ENCODE measurements at regions not wholly inside any gene's neighbourhood (a gene's known extent, or its start where the extent isn't known, plus 50 kb on each side); places are given as distances from the start of the nearest gene placed in this dataset.

- TF ChIP-seq, protein P1, sequence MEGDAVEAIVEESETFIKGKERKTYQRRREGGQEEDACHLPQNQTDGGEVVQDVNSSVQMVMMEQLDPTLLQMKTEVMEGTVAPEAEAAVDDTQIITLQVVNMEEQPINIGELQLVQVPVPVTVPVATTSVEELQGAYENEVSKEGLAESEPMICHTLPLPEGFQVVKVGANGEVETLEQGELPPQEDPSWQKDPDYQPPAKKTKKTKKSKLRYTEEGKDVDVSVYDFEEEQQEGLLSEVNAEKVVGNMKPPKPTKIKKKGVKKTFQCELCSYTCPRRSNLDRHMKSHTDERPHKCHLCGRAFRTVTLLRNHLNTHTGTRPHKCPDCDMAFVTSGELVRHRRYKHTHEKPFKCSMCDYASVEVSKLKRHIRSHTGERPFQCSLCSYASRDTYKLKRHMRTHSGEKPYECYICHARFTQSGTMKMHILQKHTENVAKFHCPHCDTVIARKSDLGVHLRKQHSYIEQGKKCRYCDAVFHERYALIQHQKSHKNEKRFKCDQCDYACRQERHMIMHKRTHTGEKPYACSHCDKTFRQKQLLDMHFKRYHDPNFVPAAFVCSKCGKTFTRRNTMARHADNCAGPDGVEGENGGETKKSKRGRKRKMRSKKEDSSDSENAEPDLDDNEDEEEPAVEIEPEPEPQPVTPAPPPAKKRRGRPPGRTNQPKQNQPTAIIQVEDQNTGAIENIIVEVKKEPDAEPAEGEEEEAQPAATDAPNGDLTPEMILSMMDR (conservative IDR thresholded peaks at IDR 0.05), result no peak
- no peak for TF ChIP-seq EZH2 (IDR thresholded peaks at IDR 0.05; ENCODE audit: low read depth)
Observed at GRCh38 chr4:11773798-11774197, 345.1 kb upstream of the HS3ST1 start.

All from PC-9 (cell line).